ENCODE measurements at regions not wholly inside any gene's neighbourhood (a gene's known extent, or its start where the extent isn't known, plus 50 kb on each side); places are given as distances from the start of the nearest gene placed in this dataset.

DNA sequence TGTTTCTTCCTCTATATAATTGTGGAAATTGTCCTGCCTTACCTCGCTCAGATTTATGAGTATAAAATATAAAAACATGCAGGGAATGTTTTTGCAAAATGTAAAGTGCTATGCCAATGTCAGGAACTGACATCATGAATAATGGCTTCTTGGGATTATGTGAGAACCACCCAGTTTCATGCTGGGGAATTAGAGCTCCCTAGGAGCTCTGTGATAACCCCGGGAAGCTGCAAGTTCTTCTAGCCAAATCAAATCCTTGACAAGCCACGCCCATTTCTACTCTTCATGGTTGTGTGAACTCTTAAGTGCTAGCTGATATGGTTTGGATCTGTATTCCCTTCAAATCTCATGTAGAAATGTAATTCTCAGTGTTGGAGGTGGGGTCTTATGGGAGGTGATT is 85.9 kb upstream of the PAK3 start:
- WGBS, 2 experiments (ENCODE audit: extremely low coverage in 2 of 2, insufficient read length in 1 of 2) = no CpG with 5 or more reads among the region's 3 CpGs
- Histone ChIP-seq H4K5ac (ENCODE audit: low read depth, low read length) (no peak overlapping the region), H3K4me1 (ENCODE audit: control insufficient read depth, insufficient read depth, low read length) (no peaks in the 10 kb centered on the region), H3K9me1 (ENCODE audit: insufficient read depth, low read length) (no peaks in the 10 kb centered on the region), H3K23ac (ENCODE audit: low read depth, low read length) (no peak overlapping the region), H2BK120ac (ENCODE audit: low read depth, low read length) (no peak overlapping the region), H3K4ac (ENCODE audit: low read depth, low read length) (no peak overlapping the region), H3K4me3 (ENCODE audit: insufficient read depth, low read depth, low read length) (no peak overlapping the region), H3K14ac (replicated peaks; ENCODE audit: low read depth, low read length) (no peak overlapping the region), H3K36me3 (ENCODE audit: control insufficient read depth, insufficient read depth, low read length) (no peaks in the 10 kb centered on the region), H3K56ac (ENCODE audit: extremely low read depth, insufficient read depth, low read length) (no peak overlapping the region), H3K27me3 (ENCODE audit: control insufficient read depth, insufficient read depth, low read length) (peaks cover 13% of the 10 kb centered on the region), H2BK5ac (ENCODE audit: low read depth, low read length, poor library complexity, severe bottlenecking) (no peak overlapping the region), H3K4me2 (ENCODE audit: low read depth, low read length) (no peak overlapping the region), H3K27ac (ENCODE audit: insufficient read depth, low read length) (no peak overlapping the region), H3K18ac (ENCODE audit: low read depth, low read length) (no peak overlapping the region), H2AFZ (replicated peaks; ENCODE audit: low read length, poor library complexity) (no peak overlapping the region), H3K9me3 (ENCODE audit: control insufficient read depth, insufficient read depth, low read length) (no peaks in the 10 kb centered on the region), H2AK9ac (replicated peaks; ENCODE audit: low read depth, low read length, poor library complexity) (no peak overlapping the region), H4K91ac (ENCODE audit: insufficient read depth, low read depth, low read length) (no peak overlapping the region), H3K79me1 (ENCODE audit: low read depth in 1 of 2, low read length in 2 of 2) (no peaks in the 10 kb centered on the region), H4K20me1 (ENCODE audit: insufficient read depth, low read length) (no peaks in the 10 kb centered on the region), H4K8ac (ENCODE audit: low read depth in 2 of 2, low read length in 2 of 2) (no peak overlapping the region), H2AK5ac (ENCODE audit: low read depth, low read length) (no peak overlapping the region), H3K9ac (ENCODE audit: low read depth, low read length) (no peak overlapping the region), H2BK20ac (ENCODE audit: low read depth, low read length) (no peak overlapping the region), H2BK15ac (ENCODE audit: low read depth, low read length) (no peak overlapping the region)
- in situ Hi-C loops (cut with MboI; ENCODE audit: low sequenced_read_pairs) (no loop called here), dilution Hi-C loops (cut with HindIII; ENCODE audit: low sequenced_read_pairs, unreplicated experiment) (no loop called here), intact Hi-C loops (cut with micrococcal nuclease) (no loop called here)
- TF ChIP-seq MAZ (IDR thresholded peaks at IDR 0.05; ENCODE audit: borderline replicate concordance, low read depth, low read length) (no peak), RFX5 (IDR thresholded peaks at IDR 0.05; ENCODE audit: low read depth, low read length) (no peak)
- TF ChIP-seq, protein P1, sequence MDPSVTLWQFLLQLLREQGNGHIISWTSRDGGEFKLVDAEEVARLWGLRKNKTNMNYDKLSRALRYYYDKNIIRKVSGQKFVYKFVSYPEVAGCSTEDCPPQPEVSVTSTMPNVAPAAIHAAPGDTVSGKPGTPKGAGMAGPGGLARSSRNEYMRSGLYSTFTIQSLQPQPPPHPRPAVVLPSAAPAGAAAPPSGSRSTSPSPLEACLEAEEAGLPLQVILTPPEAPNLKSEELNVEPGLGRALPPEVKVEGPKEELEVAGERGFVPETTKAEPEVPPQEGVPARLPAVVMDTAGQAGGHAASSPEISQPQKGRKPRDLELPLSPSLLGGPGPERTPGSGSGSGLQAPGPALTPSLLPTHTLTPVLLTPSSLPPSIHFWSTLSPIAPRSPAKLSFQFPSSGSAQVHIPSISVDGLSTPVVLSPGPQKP (IDR thresholded peaks at IDR 0.05; ENCODE audit: borderline replicate concordance, low read depth, low read length) = no peak
- POLR2A ChIA-PET (ENCODE audit: unreplicated experiment) = no interaction called here
- ATAC-seq (ENCODE audit: low read depth) (no peak), DNase-seq (no peak)
- CTCF ChIA-PET = no interaction called here
- no TSS peak for BruUV-seq (replicated peaks)
